Central memory CD4-positive, alpha-beta T cell (primary cell): ENCODE measurements at regions not wholly inside any gene's neighbourhood (a gene's known extent, or its start where the extent isn't known, plus 50 kb on each side); places are given as distances from the start of the nearest gene placed in this dataset.

Experiments used
- DNase-seq: peaks from one replicate; pipeline ENCODE4 v3.0.0; 2022

DNA sequence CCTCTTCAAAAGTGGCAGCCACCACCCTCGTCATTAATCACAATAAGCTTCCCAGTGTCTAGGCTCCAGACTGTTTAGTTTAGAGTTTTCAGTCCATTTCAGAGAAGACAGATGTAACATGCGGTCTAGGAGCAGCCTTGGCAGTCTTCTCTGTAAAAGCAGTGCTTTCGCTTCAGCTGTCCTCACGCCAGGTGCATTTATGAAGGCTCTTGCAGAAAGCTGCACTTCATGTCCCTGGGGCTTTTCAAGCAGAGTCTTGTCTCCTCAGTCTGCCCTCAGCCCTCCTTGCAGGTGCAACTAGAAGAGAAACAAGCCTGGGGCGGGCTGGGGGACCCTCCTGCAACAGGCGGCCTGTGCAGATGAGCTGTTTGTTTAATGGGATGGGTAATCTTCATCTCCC lies 281.9 kb downstream of the DRD1 start:
- DNase-seq: no peak

DNA sequence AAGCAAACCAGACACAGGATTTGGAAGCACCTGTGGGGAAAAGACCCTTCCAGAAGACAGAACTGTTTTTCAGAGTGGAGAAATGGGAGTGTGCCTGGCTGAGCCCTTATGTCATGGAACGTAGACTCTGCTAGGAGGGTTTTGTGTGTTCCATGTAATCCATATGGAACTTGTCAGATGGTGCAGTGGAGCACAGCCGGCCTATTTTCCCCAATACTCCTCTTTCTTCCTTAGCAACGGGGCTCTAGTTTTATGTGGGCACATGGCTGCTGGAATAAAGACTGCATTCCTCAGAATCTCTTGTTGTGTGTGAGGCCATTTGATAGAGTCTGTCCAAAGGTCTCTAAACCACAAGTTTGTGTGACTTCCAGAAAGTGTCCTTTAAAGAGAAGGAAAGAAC lies 284.0 kb downstream of the DRD1 start:
- DNase-seq: no peak

GRCh38 chr5:175148636-175149172 lies 295.3 kb downstream of the DRD1 start:
- DNase-seq: no peak

GRCh38 chr5:175146733-175147132 lies 297.2 kb downstream of the DRD1 start:
- DNase-seq: no peak

GRCh38 chr5:175141421-175141820 lies 302.6 kb downstream of the DRD1 start:
- no peak for DNase-seq

- DNase-seq: no peak
These were observed 310.8 kb downstream of the DRD1 start for GRCh38 chr5:175133185-175133584.

DNA sequence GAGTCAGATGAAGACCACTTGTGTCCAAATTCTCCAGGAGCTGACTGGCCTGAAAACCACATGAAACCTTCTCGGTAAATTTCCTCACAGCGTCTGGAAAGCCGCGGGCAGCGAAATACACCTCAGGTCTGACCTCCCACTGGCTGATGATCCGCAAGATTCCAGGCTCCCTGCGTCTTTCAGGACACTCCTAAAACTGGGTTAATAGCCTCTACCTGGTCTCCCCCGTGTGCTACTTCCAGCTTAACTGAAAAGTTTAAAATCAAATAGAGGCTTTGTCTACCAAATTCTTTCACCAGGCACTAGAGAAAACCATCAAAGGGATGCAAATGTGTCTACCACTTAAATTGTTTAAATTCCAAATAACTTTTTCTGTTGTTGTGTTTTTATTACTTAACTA lies 312.6 kb downstream of the DRD1 start:
- DNase-seq: no peak

- no peak for DNase-seq
These were observed 314.4 kb downstream of the DRD1 start for GRCh38 chr5:175129619-175130018.

GRCh38 chr5:175129121-175129520 lies 314.9 kb downstream of the DRD1 start:
- no peak for DNase-seq

- no peak for DNase-seq
These were observed 319.2 kb downstream of the DRD1 start for GRCh38 chr5:175124821-175125220.

GRCh38 chr5:175124251-175124813 lies 319.6 kb downstream of the DRD1 start:
- DNase-seq: no peak

DNA sequence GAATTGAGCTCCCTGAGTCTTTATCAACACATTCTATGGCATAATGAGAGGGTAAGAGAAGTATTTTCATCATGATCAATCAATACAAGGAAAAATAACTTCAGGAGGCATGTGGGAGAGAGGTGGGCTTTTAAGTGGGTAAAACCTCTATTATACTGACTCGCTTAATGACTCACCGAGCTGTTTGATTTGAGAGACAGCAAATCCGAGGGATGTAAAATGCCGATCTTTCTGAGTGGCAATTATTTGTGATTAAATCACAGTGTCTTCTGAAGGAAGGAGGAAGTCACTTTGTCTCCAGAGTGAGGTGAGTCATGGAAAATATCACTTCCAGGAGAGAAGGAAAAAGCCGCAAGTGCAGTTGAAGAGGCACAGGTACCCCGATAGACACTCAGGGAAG lies 320.4 kb downstream of the DRD1 start:
- DNase-seq: no peak

GRCh38 chr5:175121457-175121856 lies 322.5 kb downstream of the DRD1 start:
- no peak for DNase-seq

GRCh38 chr5:175120412-175120811 lies 323.6 kb downstream of the DRD1 start:
- DNase-seq: no peak

GRCh38 chr5:175118700-175119309 lies 325.2 kb downstream of the DRD1 start:
- no peak for DNase-seq

DNA sequence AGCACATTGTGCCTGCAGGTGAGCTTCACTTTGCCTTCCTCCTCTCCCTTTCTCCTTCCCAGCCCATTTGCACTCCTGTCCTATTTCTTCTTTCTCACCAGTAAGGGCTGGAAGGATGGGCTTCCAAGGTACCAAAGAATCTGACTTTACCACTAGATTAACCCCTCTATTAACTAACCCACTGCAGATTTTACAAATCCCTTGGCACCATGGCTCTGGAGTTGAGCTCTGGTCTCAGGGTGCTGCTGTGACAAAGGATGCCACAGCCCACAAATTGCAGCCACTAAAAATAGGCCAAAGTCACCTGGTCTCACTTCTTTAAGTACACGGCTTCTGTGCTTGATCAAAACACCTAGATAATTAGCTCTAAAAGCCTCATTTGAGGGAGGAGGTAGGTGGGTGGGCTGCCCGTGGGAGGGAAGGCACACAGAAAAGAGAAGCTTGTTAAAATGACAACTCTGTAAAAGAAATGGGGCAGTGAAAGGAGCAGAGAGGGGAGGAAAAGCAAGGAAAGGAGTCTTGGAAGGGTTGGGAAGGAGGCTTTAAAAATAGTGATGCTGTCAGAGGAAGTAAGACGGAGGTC lies 327.4 kb downstream of the DRD1 start:
- DNase-seq: no peak

GRCh38 chr5:175115831-175116230 lies 328.2 kb downstream of the DRD1 start:
- no peak for DNase-seq

DNA sequence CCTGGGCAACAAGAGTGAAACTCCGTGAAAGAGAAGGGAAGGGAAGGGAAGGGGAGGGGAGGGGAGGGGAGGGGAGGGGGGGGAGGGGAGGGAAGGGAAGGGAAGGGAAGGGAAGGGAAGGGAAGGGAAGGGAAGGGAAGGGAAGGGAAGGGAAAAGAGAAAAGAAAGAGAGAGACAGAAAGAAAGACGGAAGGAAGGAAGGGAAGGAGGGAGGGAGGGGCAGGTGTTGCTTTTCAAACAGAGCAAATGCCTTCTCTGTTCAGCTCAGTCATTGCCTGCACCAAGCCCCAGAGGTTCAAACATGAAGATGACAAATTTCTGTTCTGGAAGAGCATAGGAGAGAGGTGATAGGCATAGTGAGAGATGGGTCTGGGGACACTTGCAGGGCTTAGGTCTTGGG lies 330.0 kb downstream of the DRD1 start:
- no peak for DNase-seq

DNA sequence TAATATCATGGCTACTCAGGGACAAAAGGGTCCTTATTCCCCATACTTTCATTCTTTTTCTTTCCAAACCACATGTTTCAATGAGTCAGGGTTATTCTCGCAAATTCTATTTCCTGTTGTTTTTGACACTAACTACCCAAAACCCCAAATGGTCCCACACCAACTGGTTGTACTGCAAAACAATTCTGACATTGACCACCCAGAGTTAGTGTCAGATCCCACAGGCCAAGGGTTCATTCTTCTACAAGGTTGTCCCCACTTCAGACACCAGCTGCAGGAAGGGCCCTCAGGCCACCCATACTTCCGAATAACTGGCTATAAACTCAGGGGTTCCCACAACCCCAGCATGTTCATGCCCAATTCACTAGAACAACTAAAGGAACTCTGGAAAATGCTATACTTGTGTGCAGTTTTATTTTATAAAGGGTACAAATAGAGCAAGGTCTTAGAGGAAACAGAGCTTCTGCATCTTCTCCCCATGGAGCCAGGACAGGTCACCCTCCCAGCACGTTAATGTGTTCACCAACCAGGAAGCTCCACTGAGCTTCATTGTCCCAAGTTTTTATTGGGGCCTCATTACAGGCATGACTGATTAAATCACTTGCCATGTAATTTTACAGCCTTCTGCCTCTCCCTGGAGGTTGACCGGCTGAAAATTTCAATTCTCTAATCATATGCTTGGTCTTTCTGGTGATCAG lies 334.8 kb downstream of the DRD1 start:
- no peak for DNase-seq

GRCh38 chr5:175107865-175108264 lies 336.1 kb downstream of the DRD1 start:
- DNase-seq: no peak

- no peak for DNase-seq
These were observed 336.9 kb downstream of the DRD1 start for GRCh38 chr5:175107028-175107588.

GRCh38 chr5:175104677-175105076 lies 339.3 kb downstream of the DRD1 start:
- no peak for DNase-seq

DNA sequence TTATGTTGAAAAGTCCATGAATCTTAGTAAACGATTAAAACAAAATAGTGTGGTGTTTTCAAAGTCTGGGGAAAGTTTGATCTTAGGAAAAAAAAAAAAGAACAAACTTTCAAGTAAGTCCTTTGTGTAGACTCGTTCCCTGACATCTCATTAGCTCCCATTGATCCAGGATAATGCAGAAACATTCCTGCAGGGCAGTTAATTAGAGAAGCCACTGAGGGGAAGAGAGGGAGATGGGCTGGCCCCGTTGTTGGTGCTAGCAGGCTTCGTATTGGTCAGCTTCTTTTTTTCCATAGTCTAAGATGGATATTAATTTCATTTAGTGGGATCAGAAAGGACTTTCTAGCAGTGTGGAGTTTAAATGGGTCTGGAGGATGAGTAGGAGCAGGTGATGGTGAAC lies 340.2 kb downstream of the DRD1 start:
- DNase-seq: no peak

DNA sequence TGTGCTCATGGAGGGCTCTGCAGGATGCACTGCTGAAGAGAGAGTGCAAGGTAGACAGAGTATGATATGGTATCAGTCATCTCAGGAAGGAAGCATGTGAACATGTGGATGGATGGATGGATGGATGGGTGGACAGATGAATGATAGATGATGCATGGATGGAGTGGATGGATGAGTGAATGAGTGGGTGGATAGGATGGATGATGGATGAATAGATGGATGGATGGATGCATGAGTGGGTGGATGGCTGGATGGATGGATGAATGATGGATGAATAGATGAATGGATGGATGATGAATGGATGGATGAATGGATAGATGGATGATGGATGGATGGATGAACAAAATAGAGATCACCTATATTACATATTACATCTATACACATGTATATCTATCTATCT lies 341.3 kb downstream of the DRD1 start:
- no peak for DNase-seq
